ENCODE measurements at regions not wholly inside any gene's neighbourhood (a gene's known extent, or its start where the extent isn't known, plus 50 kb on each side); places are given as distances from the start of the nearest gene placed in this dataset.
"Not testable (repeated sequence)": the region's sequence is repeated elsewhere in the genome, so short reads cannot be mapped to it uniquely, and the experiment has no call there.

DNA sequence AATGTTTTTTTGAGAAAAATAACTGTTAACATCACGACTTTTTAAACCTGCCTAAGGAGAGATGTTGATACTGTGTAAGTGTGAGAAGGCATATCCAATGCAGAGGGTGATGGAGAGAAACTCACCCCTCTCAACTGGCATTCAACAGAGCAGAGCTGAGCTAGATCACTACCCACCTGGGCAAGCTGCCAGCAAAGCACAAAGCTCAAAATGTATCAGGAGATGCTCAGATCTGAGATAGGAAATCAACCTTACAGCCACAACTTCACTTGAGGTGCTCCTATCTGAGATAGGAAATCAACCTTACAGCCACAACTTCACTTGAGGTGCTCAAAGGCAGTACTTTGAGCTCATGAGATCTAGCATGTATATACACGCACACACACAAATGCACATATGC lies 151.5 kb upstream of the PDE1C start:
- no peak for DNase-seq

DNA sequence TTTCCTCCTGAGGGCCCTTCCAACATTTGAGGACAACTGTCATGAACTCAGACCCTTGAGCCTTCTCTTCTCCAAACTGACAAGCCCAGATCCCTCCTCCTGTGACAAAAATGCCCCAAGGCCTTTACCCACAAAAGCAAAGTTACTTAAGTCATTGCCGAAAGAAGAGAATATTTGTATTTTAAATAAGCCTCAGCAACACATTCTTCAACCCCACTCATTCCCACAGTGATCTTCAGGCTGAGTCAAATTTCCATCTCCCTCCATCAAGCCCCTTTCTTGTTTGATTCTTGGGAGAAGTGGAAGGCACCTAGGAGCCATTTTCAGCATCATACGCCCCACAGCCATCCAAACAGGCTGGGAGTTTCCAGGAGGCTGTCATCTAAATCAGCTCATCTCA lies 150.8 kb upstream of the PDE1C start:
- DNase-seq, result no peak

DNA sequence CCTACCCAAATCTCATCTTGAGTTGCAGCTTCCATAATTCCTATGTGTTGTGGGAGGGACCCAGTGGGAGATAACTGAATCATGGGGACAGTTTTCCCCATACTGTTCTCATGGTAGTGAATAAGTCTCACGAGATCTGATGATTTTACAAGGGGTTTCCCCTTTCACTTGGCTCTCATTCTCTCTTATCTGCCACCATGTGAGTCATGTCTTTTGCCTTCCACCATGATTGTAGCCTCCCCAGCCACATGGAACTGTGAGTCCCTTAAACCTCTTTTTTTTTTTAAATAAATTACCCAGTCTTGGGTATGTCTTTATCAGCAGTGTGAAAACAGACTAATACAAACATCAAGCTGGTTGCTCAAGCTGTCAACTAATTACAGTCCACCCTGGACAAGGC lies 149.6 kb upstream of the PDE1C start:
- DNase-seq, result not testable (repeated sequence)

DNA sequence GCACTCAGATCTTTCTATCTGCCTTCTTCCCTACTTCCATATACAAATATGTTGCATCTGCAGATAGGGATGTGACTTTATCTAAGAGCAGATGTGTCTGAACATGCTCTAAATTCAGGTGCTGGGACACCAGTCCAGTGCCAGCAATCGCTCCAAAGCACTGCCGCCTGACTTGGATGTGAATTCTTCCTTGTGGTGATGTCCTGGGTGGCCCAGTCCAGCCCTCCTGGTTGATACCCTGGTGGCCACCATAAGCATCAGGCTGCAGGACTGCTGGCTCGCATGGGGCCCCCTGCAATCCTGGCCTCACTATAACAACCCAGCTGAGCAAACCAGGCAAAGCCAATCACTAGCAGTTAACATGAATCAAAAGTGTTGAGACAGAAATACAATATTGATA lies 149.2 kb upstream of the PDE1C start:
- DNase-seq, result no peak

DNA sequence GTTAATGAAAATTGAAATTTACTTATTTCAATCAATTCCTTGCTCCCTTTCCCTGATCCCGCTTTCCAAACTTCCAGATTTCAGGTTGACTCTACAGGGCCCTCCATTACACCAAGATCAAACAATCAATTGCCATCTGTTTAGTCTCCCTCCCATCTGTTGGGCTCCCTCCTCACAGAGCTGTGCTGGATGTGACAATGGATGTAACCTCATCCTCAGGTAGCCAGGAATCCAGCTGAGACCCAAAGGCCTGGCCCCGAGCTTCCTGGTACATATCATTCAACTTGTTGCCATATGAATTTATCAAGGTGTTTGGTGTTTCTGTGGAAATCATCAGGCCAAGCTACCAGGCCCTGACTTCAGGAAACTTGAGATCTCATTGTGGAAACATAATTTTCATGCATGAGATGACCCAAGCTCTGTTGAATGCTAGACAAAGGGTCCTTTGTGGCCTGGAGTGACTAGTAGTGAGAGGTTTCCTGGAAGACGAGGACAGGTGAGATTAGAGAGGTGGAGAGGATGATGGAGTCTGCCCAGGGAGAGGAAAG lies 148.6 kb upstream of the PDE1C start:
- DNase-seq, result peak; percentile 28

DNA sequence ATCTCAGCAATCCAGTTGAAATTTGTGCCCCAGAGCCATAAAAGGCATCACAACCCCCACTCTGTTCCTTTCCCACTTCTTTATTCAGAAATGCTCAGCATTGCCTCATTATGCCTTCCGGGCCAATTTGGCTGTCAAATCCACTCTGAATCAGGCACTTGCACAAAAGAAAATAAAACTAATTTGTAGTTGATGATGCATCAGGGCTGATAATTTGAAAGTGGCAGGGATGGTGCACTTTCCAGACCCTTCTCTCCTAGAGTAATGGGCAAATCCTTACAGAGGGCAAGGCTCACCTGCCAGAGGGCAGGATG lies 147.9 kb upstream of the PDE1C start:
- no peak for DNase-seq

DNA sequence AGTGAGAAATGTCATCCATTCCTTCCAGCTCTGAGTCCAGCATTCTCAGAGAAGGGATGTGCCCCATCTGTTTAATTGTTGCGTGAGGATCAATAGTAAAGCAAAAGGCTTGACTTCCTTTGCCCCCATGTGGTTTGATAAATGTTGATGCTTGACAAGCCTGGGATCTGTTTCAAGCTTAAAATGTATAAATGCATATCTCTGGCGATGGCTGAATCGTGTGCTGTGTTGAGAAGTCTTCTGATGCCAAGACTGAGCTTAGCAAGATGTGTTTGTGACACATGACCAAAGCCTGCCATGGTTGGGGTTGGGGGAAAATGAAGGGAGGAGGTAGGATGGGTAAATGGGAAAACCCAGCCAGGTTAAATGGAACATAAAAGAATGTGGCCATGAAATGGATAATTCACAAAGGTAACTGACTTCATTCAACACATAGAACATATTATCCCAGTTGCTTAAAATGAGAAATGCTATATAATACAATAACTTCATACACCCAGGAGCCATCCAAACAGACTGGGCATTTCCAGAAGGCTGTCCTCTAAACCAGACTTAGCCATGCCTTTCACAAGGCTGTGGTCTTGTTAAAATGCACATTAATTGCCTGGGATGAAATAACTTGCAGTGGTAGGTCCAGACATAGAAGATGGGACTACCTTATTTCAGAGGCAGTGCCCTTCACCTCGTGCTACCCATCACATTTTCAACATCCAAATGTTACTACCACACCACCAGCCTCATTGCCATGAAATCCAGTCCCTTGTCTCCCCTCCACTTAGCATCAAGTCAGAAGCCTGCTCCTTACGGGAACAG lies 147.3 kb upstream of the PDE1C start:
- no peak for DNase-seq

DNA sequence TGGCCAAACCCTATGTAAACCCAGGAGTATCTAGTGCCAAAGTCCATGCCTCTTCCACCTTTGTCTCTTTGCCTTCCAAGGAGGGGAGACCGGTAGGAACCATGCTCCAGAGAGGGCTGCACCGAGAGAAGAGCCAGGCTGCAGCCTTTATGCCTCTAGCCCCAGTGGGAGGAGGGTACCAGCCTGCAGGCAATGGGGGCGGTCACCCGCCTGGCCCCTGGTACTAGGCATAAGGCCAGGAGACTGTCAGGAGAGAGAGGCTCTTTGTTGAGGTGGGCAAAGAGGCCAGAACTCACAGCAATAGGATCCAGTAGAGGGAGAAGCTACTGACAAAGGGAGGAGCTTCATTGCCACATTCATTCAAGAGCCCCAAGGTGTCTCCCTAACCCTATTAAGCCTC lies 146.6 kb upstream of the PDE1C start:
- no peak for DNase-seq

DNA sequence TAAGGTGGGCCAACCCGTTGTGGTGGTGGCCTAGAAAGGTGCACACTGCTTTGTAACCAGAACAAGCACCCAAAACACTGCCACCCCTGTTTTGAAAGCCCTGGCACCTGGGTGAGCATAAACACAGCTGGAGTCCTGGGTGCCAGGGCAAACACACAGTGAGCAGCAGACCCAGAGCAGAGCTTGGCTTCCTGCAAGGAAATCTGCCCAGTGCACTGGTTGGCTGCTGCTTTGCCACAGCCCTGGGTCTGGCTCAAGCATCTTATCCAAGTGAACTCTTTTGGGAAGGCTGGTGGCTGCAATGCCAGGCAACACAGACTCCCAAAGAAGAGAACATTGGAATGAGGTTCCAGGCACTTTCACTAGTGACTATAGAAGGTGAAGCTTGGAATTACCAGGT lies 145.5 kb upstream of the PDE1C start:
- DNase-seq, result no peak

DNA sequence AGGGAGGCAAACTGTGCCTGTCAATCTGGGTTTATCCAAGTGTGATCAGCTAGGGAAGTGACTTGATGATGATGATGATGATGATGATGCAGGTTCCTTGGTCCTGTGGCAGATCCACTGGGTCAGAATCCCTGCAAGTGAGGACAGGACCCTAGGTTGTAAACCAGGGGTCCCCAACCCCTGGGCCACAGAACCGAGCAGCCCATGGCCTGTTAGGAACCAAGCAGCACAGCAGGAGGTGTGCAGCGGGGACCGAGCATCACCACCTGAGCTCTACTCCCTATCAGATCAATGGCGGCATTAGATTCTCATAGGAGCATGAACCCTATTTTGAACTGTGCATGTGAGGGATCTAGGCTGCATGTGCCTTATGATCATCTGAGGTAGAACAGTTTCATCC lies 144.7 kb upstream of the PDE1C start:
- DNase-seq, result no peak

DNA sequence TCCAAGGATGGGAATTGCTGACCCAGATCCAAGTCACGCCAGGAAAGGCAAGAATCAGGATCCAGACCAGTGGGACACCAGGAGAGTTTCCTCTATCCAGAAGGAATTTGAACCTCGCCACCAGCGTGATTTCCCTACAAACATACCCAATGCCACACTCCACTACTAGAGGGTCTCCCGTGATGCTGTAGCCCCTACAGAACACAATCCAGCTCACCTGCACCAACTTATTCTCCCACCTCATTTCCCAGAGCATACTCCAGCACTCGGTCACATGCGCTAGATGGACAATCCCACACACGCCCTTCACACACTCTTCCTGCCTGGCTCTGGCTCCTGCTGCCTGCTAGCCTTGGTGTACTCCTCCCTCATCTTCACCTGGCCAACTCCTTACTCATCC lies 142.1 kb upstream of the PDE1C start:
- DNase-seq, result no peak

DNA sequence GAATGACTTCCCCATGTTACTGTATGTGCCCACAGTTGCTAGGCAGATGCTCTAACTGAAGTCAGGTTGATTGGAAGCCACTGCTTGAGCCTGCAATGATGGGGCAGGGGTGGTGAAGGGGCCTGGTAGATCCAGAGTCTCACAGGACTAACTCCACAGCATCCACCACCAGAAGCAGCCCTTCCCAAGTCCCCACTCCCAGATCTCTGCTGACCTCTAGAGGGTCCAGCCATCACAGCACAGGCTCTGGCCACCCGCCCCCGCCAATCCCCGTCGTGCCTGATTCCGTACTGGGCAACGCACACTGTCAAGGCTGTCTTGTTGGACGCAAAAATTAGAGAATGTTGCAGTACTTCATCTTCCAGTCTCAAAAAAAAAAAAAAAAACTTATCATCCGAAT lies 136.8 kb upstream of the PDE1C start:
- no peak for DNase-seq

DNA sequence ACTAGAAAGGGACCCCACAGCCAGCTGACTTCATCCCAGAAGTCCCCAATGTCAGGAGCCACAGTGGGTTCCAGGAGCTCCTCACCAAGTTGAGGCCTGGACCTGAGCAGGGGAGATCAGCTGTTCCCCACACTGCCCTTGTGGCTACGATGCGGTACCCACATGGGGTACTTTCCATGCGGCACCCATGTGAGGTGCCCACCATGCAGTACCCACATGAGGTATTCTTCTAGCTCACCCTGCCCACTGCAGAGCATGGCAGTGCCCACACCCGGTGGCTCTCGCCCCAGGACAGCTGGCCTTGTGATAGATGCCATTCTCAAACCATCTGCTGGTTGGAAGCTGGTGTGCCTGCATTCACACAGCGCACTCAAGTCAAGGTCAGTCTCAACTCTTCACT lies 136.3 kb upstream of the PDE1C start:
- no peak for DNase-seq

DNA sequence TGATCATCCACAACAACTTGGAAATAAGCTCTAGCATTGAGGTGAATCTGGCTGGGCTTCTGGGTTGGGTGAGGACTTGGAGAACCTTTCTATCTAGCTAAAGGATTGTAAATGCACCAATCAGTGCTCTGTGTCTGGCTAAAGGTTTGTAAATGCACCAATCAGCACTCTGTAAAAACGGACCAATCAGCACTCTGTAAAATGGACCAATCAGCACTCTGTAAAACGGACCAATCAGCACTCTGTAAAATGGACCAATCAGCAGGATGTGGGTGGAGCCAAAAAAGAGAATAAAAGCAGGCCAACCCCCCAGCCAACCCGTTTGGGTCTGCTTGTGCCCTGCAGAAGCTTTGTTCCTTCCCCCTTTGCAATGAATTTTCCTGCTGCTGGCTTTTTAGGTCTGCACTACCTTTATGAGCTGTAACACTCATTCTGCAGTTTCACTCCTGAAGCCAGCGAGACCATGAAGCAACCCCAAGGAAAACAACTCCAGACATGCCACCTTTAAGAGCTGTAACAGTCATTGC lies 135.2 kb upstream of the PDE1C start:
- DNase-seq, result not testable (repeated sequence)

DNA sequence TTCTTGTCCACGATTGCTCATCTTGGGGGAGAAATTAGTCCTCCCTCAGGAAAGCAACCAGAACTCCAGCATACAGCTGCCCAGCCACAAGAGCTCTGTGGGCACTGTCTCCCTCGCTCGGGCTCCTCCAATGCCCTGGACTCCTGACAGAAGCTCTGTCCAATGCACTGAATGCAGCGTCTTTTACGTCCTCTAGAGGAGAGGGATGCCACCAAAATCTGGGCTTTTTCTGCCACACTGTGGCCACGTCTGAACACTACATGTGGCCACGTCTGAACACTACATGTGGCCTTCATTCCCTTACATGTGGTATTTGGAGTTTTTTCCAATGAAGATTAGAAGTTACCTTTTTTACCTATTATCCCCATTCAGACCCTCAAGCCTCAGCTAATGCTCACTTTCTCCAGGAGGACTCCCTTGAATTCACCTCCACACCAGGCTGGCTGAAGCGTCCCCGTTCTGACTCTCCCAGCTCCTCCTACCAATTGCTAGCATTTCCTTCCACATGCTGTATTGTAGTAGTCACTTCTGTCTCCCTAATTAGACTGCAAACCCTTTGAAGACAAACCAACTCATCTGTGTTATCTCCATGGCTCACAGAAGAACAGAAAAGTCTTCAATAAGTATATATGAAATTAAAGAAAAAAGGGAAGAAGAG lies 134.3 kb upstream of the PDE1C start:
- DNase-seq, result peak; percentile 63

DNA sequence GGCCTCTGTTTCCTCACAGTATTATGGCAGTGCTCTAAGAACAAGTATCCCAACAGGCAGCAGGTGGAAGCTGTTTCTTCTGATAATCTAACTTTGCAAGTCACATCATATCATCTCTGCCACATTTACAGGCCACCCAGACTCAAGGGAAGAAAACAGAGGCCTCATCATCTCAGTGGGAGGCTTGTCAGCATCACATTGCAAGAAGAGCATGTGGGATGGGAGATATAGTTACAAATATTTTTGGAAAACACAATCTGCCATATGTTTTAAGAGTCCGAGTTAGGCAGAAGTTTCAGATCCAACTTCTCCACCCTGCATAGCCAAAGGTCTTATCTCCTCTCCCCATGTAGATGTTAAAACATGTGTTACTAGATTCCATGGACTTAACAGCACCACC lies 130.4 kb upstream of the PDE1C start:
- DNase-seq, result no peak

DNA sequence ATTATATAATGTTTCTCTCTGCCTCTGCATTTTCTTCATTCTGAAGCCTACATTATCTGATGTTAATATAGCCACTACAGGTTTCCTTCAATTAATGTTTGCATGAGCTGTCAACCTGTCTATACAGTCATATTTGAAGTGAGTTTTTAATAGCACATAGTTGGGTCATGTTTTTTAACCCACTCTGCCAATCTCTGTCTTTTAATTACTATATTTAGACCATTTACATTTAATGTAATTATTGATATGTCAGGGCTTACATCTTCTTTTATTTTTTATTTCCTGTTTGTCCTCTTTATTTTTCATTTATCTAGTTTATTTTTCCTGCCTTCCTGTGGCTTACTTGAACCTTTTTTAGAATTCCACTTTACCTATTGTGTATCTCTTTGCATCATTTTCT lies 124.3 kb upstream of the PDE1C start:
- DNase-seq, result no peak

DNA sequence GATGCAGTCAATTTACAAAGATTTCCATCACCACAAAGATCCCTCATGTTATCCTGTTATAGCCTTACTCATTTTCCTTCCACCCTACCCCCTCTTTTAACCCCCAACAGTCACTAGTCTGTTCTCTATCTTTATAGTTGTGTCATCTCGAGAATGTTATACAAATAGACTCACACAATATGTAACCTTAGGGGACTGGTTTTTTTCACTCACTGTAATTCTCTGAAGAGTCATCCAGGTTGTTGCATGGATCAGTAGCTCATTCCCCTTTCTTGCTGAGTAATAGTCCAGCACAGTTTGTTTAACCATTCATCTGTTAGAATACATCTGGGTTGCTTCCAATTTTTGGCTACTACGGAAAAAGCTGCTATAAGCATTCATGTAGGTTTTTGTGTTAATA lies 121.1 kb upstream of the PDE1C start:
- DNase-seq, result no peak

DNA sequence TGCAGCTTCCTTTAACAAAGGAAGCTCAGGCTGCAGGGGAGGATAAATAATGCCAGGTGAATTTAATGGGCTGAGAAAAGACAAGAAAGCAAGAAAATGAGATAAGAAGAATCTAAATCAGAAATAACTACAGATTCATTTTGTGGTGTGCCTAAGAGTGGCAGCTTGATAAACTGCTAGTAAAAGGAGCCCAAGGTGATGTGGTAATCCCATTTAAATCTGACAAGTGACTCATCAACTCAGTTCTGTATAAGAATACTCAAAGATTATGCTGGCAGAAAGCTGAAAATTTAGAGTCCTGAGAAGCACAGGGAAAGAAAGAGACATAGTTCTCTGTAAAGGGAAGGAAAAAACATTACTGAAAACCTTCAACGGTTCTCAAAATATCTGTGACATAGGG lies 109.4 kb upstream of the PDE1C start:
- DNase-seq, result no peak

DNA sequence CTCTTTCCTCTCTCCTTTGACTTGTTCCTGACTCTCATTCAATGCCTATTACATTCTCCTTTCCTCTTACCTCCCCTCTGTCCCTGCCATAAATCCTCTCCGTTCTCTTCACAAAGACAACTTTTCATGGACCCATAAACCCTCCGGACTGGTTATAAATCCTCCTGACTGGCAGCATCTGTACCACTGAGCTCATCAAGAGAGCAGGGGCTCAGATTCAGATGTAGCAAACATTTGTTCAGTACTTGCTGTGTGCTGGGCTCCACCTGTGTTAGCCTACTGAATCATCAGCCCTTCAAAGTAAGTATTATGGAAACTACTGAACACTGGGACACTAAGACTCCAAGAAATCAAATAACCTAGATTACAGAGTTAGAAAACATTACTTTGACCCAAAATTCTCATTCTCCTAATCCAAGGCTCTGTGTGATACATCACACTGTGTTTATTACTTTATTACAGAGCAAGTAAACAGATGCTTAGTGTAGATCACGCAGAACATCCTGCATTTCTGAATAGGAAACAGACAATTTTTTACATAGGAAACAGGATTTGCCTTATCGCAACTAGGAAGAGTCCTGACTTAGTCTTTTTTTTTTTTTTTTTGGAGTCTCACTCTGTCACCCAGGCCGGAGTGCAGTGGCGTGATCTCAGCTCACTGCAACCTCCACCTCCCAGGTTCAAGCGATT lies 108.6 kb upstream of the PDE1C start:
- no peak for DNase-seq

DNA sequence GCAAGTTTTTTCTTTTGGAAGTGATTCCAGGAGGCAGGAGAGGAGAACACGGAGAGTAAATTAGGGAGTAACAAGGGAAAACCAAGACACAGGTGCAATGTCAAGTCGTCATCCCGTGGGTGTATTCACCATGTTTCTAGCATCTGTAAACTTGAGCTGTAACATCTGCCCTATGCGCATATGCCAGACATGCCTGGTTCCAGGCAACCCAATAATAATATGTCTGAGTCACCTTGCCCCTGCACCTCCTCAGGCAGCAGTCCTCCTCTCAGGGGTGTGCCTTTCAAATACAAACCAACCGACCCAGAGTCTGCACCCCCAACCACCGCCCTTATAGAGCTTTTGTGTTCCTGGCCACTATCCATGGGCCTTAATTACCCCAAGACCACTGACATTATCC lies 107.0 kb upstream of the PDE1C start:
- DNase-seq, result no peak

DNA sequence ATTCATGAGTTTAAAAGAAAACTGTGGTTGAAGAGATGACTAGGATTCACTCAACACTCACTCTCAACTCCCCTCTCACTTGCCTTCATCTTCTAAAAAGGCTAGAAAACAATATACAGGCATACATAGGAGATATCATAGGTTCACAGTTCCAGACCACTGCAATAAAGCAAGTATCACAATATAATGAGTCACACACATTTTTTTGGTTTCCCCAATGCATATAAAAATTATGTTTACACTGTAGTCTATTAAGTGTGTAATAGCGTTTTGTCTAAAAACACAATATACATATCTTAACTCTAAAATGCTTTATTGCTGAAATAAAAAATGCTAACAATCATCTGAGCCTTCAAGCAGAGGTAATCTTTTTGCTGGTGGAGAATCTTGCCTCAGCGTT lies 104.9 kb upstream of the PDE1C start:
- no peak for DNase-seq

DNA sequence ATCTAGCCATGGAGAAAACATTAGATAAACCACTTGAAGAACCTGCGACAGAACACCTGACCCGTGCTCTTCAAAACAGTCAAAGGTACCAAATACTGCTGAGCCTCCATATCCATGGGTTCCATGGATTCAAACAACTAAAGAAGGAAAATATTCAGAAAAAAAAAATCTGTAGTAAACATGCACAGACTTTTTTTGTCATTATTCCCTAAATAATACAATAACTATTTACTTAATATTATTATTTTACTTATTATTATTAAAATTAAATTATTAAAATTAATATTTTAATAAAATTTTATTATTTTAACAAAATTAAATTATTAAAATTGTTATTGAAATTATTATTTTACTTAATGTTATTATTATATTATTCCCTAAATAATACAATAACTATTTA lies 101.0 kb upstream of the PDE1C start:
- no peak for DNase-seq

DNA sequence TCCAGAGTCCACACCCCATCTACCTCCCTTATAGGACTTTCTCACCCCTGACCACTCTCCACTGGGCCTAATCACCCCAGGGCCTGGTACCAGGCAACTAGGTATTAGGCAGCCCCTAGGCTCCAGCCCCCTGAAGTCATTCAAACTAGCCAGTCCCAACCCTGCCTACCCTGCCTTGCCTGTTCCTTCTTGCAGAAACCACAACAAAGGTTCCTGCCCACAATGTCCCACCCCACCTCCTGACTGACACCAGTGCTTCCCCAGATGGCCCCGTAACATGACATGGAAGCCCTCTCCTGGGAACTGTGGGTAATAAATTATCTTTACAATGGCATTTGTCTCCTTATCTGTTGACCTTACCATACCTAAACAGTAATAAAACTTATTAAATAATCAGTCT lies 100.6 kb upstream of the PDE1C start:
- DNase-seq, result no peak
